Testis (tissue), 2 donors: ENCODE measurements at regions not wholly inside any gene's neighbourhood (a gene's known extent, or its start where the extent isn't known, plus 50 kb on each side); places are given as distances from the start of the nearest gene placed in this dataset.

Experiments used
- DNase-seq: peaks from one replicate; pipeline ENCODE4 v3.0.0-alpha.2; 2019
- H3K27ac ChIP-seq, 2 donors: fragments of 200-600 bp; sonication (generic); one replicate each; pipeline ENCODE4 v1.5.1; 2019
- H3K27me3 ChIP-seq: fragments of 200-600 bp; sonication (generic); one replicate; pipeline ENCODE4 v1.5.1; 2019
- H3K36me3 ChIP-seq: fragments of 200-600 bp; sonication (generic); one replicate; pipeline ENCODE4 v1.5.1; 2017; ENCODE audit warnings: low read depth; ENCODE audit errors: missing control alignments
- H3K4me1 ChIP-seq: fragments of 200-600 bp; sonication (generic); one replicate; pipeline ENCODE4 v1.5.1; 2019
- H3K4me3 ChIP-seq, 2 donors: fragments of 200-600 bp; sonication (generic); one replicate each; pipeline ENCODE4 v1.5.1; 2017 to 2019
- H3K9me3 ChIP-seq: fragments of 200-600 bp; sonication (generic); one replicate; pipeline ENCODE4 v1.5.1; 2017
- CTCF ChIP-seq, 3 experiments: fragments of 450-650 bp in 2 of 3; fragments of 200-600 bp in 1 of 3; sonication (generic) in 1 of 3; IDR thresholded peaks; one replicate each; pipeline ENCODE4 v1.5.1; 2016 to 2019; ENCODE audit warnings: antibody characterized with exemption in 3 of 3, mild to moderate bottlenecking in 2 of 3, moderate library complexity in 1 of 3
- POLR2A ChIP-seq: fragments of 450-650 bp; IDR thresholded peaks from one replicate; pipeline ENCODE4 v1.6.1; 2017; ENCODE audit warnings: antibody characterized with exemption, mild to moderate bottlenecking, moderate library complexity
- WGBS, 2 donors: methylation state at CpG; one replicate each; pipeline ENCODE4 v1.1.5; 2018; 5-methylcytosine and 5-hydroxymethylcytosine counted together
- intact Hi-C: fragments of 100-400 bp; cut with DNase I; formaldehyde crosslinking; loops from one replicate; pipeline ENCODE4 v1.15.1; 2023; ENCODE audit warnings: low total_unique reads

- no peak overlapping the region for H3K4me3 ChIP-seq
- H3K27ac ChIP-seq, result no peak overlapping the region
- DNase-seq, result no peak
- H3K36me3 ChIP-seq, result no peaks in the 10 kb centered on the region
- TF ChIP-seq POLR2A (no peak), CTCF (IDR thresholded peaks at IDR 0.05) (no peak)
- H3K4me1 ChIP-seq, result peaks cover 23% of the 10 kb centered on the region
- WGBS, 2 donors, result 82 to 84% methylated on average over 2 of the region's 2 CpGs
- no peaks in the 10 kb centered on the region for H3K27me3 ChIP-seq
- H3K9me3 ChIP-seq, result no peaks in the 10 kb centered on the region
- intact Hi-C loops, result no loop called here
Measured at GRCh38 chr9:104984542-104984941, 56.6 kb upstream of the ABCA1 start.

- TF ChIP-seq CTCF (IDR thresholded peaks at IDR 0.05) (no peak), POLR2A (no peak)
- intact Hi-C loops, result no loop called here
- H3K4me3 ChIP-seq, result no peak overlapping the region
Measured at GRCh38 chr9:104984948-104985347, 57.0 kb upstream of the ABCA1 start.

GRCh38 chr9:104986096-104986495 lies 58.1 kb upstream of the ABCA1 start:
- intact Hi-C loops, result no loop called here
- H3K36me3 ChIP-seq, result no peaks in the 10 kb centered on the region
- H3K4me3 ChIP-seq, result no peak overlapping the region
- TF ChIP-seq CTCF (IDR thresholded peaks at IDR 0.05), result no peak
- no peak for TF ChIP-seq POLR2A
- peaks cover 32% of the 10 kb centered on the region for H3K4me1 ChIP-seq
- WGBS, 2 donors, result 59 to 79% methylated on average over 3 of the region's 3 CpGs
- no peaks in the 10 kb centered on the region for H3K9me3 ChIP-seq
- H3K27ac ChIP-seq, result peak overlapping the region in 1 of 2 donors; percentile 21
- H3K27me3 ChIP-seq, result no peaks in the 10 kb centered on the region
- no peak for DNase-seq

More at GRCh38 chr9:104984948-104985347, 57.0 kb upstream of the ABCA1 start:
- no peaks in the 10 kb centered on the region for H3K9me3 ChIP-seq
- H3K27ac ChIP-seq, result no peak overlapping the region
- no peaks in the 10 kb centered on the region for H3K27me3 ChIP-seq
- 69 to 76% methylated on average over 2 of the region's 2 CpGs for WGBS, 2 donors
- no peak for DNase-seq
- H3K36me3 ChIP-seq, result no peaks in the 10 kb centered on the region
- H3K4me1 ChIP-seq, result peaks cover 23% of the 10 kb centered on the region

- DNase-seq, result no peak
- Histone ChIP-seq H3K27ac (no peak overlapping the region), H3K27me3 (no peaks in the 10 kb centered on the region), H3K9me3 (no peaks in the 10 kb centered on the region), H3K4me1 (peaks cover 32% of the 10 kb centered on the region), H3K36me3 (no peaks in the 10 kb centered on the region), H3K4me3 (no peak overlapping the region)
- intact Hi-C loops, result no loop called here
- no peak for TF ChIP-seq POLR2A
- no peak for TF ChIP-seq CTCF (IDR thresholded peaks at IDR 0.05)
- 88 to 96% methylated on average over 1 of the region's 1 CpG for WGBS, 2 donors
Measured at GRCh38 chr9:104987743-104988142, 59.8 kb upstream of the ABCA1 start.

- 71 to 74% methylated on average over 2 of the region's 2 CpGs for WGBS, 2 donors
- Histone ChIP-seq H3K27ac (no peak overlapping the region), H3K27me3 (no peaks in the 10 kb centered on the region)
Measured at GRCh38 chr9:104988539-104988938, 60.6 kb upstream of the ABCA1 start.

More at GRCh38 chr9:104988539-104988938, 60.6 kb upstream of the ABCA1 start:
- Histone ChIP-seq H3K36me3 (no peaks in the 10 kb centered on the region), H3K9me3 (no peaks in the 10 kb centered on the region), H3K4me3 (no peak overlapping the region), H3K4me1 (peaks cover 33% of the 10 kb centered on the region)
- no peak for DNase-seq
- TF ChIP-seq CTCF (IDR thresholded peaks at IDR 0.05), result no peak
- no peak for TF ChIP-seq POLR2A
- intact Hi-C loops, result no loop called here
